Endothelial cell of umbilical vein (primary cell): ENCODE measurements at regions not wholly inside any gene's neighbourhood (a gene's known extent, or its start where the extent isn't known, plus 50 kb on each side); places are given as distances from the start of the nearest gene placed in this dataset.

ENCODE experiments used
- BruUV-seq: library from RNA; stranded (reverse); fragments of 400-500 nt; replicated peaks from 2 replicates; lab custom pipeline; 2021; lab: Mats Ljungman, UMichigan
- CTCF ChIA-PET: fragments of 300-600, 350-600 bp; sonication (Branson Sonifier 250); formaldehyde crosslinking; loops from one replicate; lab custom pipeline; 2021; ENCODE audit warnings: antibody characterized with exemption, inconsistent platforms; lab: Charles Lee
- POLR2A ChIA-PET: fragments of 300-600, 350-600 bp; sonication (Branson Sonifier 250); formaldehyde crosslinking; loops from one replicate; lab custom pipeline; 2021; ENCODE audit warnings: antibody characterized with exemption, inconsistent platforms; lab: Charles Lee
- DNase-seq: peaks from one replicate; pipeline ENCODE4 v3.0.0-alpha.2; 2011; ENCODE audit warnings: low read depth, low spot score
- FAIRE-seq: peaks from 2 replicates; lab custom pipeline; 2011; peaks lifted over from hg19 to GRCh38; lab: Jason Lieb, UNC
- H2AFZ ChIP-seq: 2 replicates; pipeline ENCODE4 v1.6.0; 2012; ENCODE audit warnings: low read depth, low read length, control low read depth, inconsistent platforms
- H3K27ac ChIP-seq: 2 replicates; pipeline ENCODE4 v1.5.1; 2011; ENCODE audit warnings: low read depth, mild to moderate bottlenecking, control low read depth, low read length, moderate library complexity; ENCODE audit not compliant: insufficient read depth
- H3K27me3 ChIP-seq, 2 experiments: 2 replicates each; pipeline versions ENCODE4 v1.6.0 to v1.6.1; 2011; ENCODE audit warnings: low read length in 2 of 2, mixed read lengths in 1 of 2; ENCODE audit not compliant: control insufficient read depth in 2 of 2, insufficient read depth in 2 of 2
- H3K36me3 ChIP-seq, 2 experiments: 2 replicates in 1 of 2; 3 replicates in 1 of 2; pipeline ENCODE4 v1.5.1; 2011; ENCODE audit warnings: low read length in 2 of 2, mild to moderate bottlenecking in 1 of 2, moderate library complexity in 1 of 2; ENCODE audit not compliant: control insufficient read depth in 2 of 2, insufficient read depth in 2 of 2; ENCODE audit errors: extremely low read depth in 1 of 2
- H3K4me1 ChIP-seq: 3 replicates; pipeline ENCODE4 v1.5.1; 2011; ENCODE audit warnings: mild to moderate bottlenecking, low read length; ENCODE audit not compliant: control insufficient read depth, insufficient read depth; ENCODE audit errors: extremely low read depth
- H3K4me2 ChIP-seq: 2 replicates; pipeline ENCODE4 v1.6.1; 2011; ENCODE audit warnings: low read length, control low read depth, mixed read lengths; ENCODE audit not compliant: insufficient read depth
- H3K4me3 ChIP-seq, 3 experiments: fragments of 200-600 bp in 1 of 3; sonication (generic), shearing (Covaris generic) in 1 of 3; replicated peaks in 1 of 3; 2 replicates each; pipeline ENCODE4 v1.5.1; 2011 to 2016; ENCODE audit warnings: control low read depth in 3 of 3, low read length in 3 of 3, mild to moderate bottlenecking in 2 of 3, inconsistent platforms in 1 of 3, low read depth in 1 of 3, moderate library complexity in 1 of 3; ENCODE audit not compliant: insufficient read depth in 1 of 3
- H3K79me2 ChIP-seq: 2 replicates; pipeline ENCODE4 v1.6.0; 2012; ENCODE audit warnings: low read length, inconsistent platforms; ENCODE audit not compliant: control insufficient read depth, insufficient read depth
- H3K9ac ChIP-seq: replicated peaks from 2 replicates; pipeline ENCODE3; 2011; ENCODE audit warnings: low read length, control low read depth; ENCODE audit not compliant: insufficient read depth; ENCODE audit errors: extremely low read depth
- H3K9me1 ChIP-seq: replicated peaks from 3 replicates; pipeline ENCODE4 v1.6.0; 2011; ENCODE audit warnings: mild to moderate bottlenecking, low read length; ENCODE audit not compliant: control insufficient read depth, insufficient read depth; ENCODE audit errors: extremely low read depth
- H3K9me3 ChIP-seq: replicated peaks from 2 replicates; pipeline ENCODE4 v1.5.1; 2012; ENCODE audit warnings: low read length, inconsistent platforms; ENCODE audit not compliant: control insufficient read depth, insufficient read depth
- H4K20me1 ChIP-seq: replicated peaks from 2 replicates; pipeline ENCODE3; 2011; ENCODE audit warnings: mild to moderate bottlenecking, low read length; ENCODE audit not compliant: control insufficient read depth, insufficient read depth; ENCODE audit errors: extremely low read depth
- CTCF ChIP-seq, 2 donors: IDR thresholded peaks; 1 replicate in 1 of 2; 2 replicates in 1 of 2; pipeline ENCODE4 v1.5.1; 2011; ENCODE audit warnings: low read length in 2 of 2, mild to moderate bottlenecking in 2 of 2, moderate library complexity in 2 of 2, control low read depth in 1 of 2, inconsistent platforms in 1 of 2, low read depth in 1 of 2; ENCODE audit not compliant: insufficient read depth in 1 of 2; ENCODE audit errors: extremely low read depth in 1 of 2
- EZH2 ChIP-seq: IDR thresholded peaks from 2 replicates; pipeline ENCODE4 v1.6.1; 2012; ENCODE audit warnings: borderline replicate concordance, low read depth, mild to moderate bottlenecking, moderate library complexity, low read length, inconsistent platforms; ENCODE audit not compliant: severe bottlenecking
- FOS ChIP-seq: IDR thresholded peaks from 2 replicates; pipeline ENCODE4 v1.6.1; 2011; ENCODE audit warnings: mild to moderate bottlenecking, low read length, moderate library complexity, borderline replicate concordance; ENCODE audit not compliant: insufficient read depth
- GATA2 ChIP-seq: IDR thresholded peaks from 2 replicates; pipeline ENCODE4 v1.7.0; 2011; ENCODE audit warnings: low read depth, mild to moderate bottlenecking, moderate library complexity, mixed read lengths, low read length; ENCODE audit not compliant: insufficient read length, insufficient read depth
- JUN ChIP-seq: IDR thresholded peaks from 2 replicates; pipeline ENCODE4 v1.6.1; 2011; ENCODE audit warnings: borderline replicate concordance, low read depth; ENCODE audit not compliant: insufficient read length, insufficient read depth
- MYC ChIP-seq: IDR thresholded peaks from one replicate; pipeline ENCODE4 v1.6.1; 2011; ENCODE audit warnings: mild to moderate bottlenecking, low read depth, low read length
- POLR2A ChIP-seq: IDR thresholded peaks from 2 replicates; pipeline ENCODE4 v1.6.1; 2012; ENCODE audit warnings: low read depth, mild to moderate bottlenecking, control low read depth, low read length
- POLR2AphosphoS5 ChIP-seq: IDR thresholded peaks from 2 replicates; pipeline ENCODE4 v1.6.1; 2012; ENCODE audit warnings: low read depth, mild to moderate bottlenecking, control low read depth, low read length, moderate library complexity; ENCODE audit not compliant: insufficient read depth
- dilution Hi-C: fragments of 300-500 bp; cut with MboI; formaldehyde crosslinking; loops from one replicate; pipeline ENCODE4 v1.15.0; 2019; ENCODE audit warnings: low sequenced_read_pairs; ENCODE audit not compliant: extremely low pct_ligation_motif_present
- intact Hi-C: fragments of 100-400 bp; cut with micrococcal nuclease; formaldehyde crosslinking; loops from one replicate; pipeline ENCODE4 v1.10.0; 2022
- TF ChIP-seq, protein P1 (sequence below): IDR thresholded peaks from 2 replicates; pipeline ENCODE4 v1.6.1; 2011; ENCODE audit not compliant: insufficient read depth, insufficient read length

GRCh38 chr2:23198316-23199114, 186.5 kb upstream of the KLHL29 start:
- H3K9me3 ChIP-seq = no peaks in the 10 kb centered on the region
- H3K4me3 ChIP-seq = no peak overlapping the region
- no peak overlapping the region for H2AFZ ChIP-seq
- FAIRE-seq = no peak
- no peaks in the 10 kb centered on the region for H4K20me1 ChIP-seq
- no peak overlapping the region for H3K27ac ChIP-seq
- intact Hi-C loops = loop anchor here (2.0 kb wide), 1 partner anchor 262 kb away; no protein-coding TSS in a partner anchor
- no peaks in the 10 kb centered on the region for H3K4me1 ChIP-seq
- H3K9me1 ChIP-seq = no peaks in the 10 kb centered on the region
- no peak overlapping the region for H3K4me2 ChIP-seq
- H3K9ac ChIP-seq = no peak overlapping the region
- ChIA-PET POLR2A (no interaction called here), CTCF (no interaction called here)
- H3K79me2 ChIP-seq = no peaks in the 10 kb centered on the region
- H3K27me3 ChIP-seq = no peaks in the 10 kb centered on the region
- dilution Hi-C loops = no loop called here
- DNase-seq = no peak
- no peaks in the 10 kb centered on the region for H3K36me3 ChIP-seq
- TF ChIP-seq EZH2 (no peak), MYC (no peak), POLR2A (no peak), FOS (no peak), GATA2 (no peak), POLR2AphosphoS5 (no peak), JUN (no peak), CTCF (IDR thresholded peaks at IDR 0.05; ENCODE audit: extremely low read depth in 1 of 2, insufficient read depth in 1 of 2, low read depth in 1 of 2, low read length in 2 of 2) (no peak)
- TF ChIP-seq, protein P1, sequence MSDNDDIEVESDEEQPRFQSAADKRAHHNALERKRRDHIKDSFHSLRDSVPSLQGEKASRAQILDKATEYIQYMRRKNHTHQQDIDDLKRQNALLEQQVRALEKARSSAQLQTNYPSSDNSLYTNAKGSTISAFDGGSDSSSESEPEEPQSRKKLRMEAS = no peak
- no TSS peak for BruUV-seq
